ENCODE measurements at regions not wholly inside any gene's neighbourhood (a gene's known extent, or its start where the extent isn't known, plus 50 kb on each side); places are given as distances from the start of the nearest gene placed in this dataset.
"Not testable (repeated sequence)": the region's sequence is repeated elsewhere in the genome, so short reads cannot be mapped to it uniquely, and the experiment has no call there.

DNA sequence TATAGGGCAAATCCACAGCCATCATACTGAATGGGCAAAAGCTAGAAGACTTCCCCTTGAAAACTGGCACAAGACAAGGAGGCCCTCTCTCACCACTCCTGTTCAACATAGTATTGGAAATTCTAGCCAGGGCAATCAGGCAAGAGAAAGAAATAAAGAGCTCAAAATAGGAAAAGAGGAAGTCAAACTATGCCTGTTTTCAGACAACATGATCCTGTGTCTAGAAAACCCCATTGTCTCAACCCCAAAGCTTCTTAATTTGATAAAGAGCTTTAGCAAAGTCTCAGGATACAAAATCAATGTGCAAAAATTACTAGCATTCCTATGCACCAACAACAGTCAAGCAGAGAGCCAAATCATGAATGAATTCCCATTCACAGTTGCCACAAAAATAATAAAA lies 160.3 kb downstream of the CXXC4 start:
- TF ChIP-seq POLR2A (IDR thresholded peaks at IDR 0.05): no peak
- TF ChIP-seq, protein P1, sequence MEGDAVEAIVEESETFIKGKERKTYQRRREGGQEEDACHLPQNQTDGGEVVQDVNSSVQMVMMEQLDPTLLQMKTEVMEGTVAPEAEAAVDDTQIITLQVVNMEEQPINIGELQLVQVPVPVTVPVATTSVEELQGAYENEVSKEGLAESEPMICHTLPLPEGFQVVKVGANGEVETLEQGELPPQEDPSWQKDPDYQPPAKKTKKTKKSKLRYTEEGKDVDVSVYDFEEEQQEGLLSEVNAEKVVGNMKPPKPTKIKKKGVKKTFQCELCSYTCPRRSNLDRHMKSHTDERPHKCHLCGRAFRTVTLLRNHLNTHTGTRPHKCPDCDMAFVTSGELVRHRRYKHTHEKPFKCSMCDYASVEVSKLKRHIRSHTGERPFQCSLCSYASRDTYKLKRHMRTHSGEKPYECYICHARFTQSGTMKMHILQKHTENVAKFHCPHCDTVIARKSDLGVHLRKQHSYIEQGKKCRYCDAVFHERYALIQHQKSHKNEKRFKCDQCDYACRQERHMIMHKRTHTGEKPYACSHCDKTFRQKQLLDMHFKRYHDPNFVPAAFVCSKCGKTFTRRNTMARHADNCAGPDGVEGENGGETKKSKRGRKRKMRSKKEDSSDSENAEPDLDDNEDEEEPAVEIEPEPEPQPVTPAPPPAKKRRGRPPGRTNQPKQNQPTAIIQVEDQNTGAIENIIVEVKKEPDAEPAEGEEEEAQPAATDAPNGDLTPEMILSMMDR (IDR thresholded peaks at IDR 0.05): no peak
- no peak for TF ChIP-seq POLR2AphosphoS5 (IDR thresholded peaks at IDR 0.05; ENCODE audit: insufficient read depth in 1 of 2, low read depth in 1 of 2)
- Histone ChIP-seq H3K4me3 (no peak overlapping the region), H3K4me1 (no peaks in the 10 kb centered on the region), H3K27ac (no peak overlapping the region), H3K9me3 (no peaks in the 10 kb centered on the region), H3K36me3 (no peaks in the 10 kb centered on the region), H3K27me3 (no peaks in the 10 kb centered on the region)
- intact Hi-C loops (cut with DNase I): no loop called here
- DNase-seq (ENCODE audit: extremely low spot score in 2 of 2): no peak

GRCh38 chr4:104330125-104330905 lies 164.4 kb downstream of the CXXC4 start:
- intact Hi-C loops (cut with DNase I): no loop called here
- Histone ChIP-seq H3K4me3 (no peak overlapping the region), H3K27me3 (no peaks in the 10 kb centered on the region), H3K9me3 (no peaks in the 10 kb centered on the region), H3K27ac (no peak overlapping the region), H3K36me3 (no peaks in the 10 kb centered on the region), H3K4me1 (no peaks in the 10 kb centered on the region)
- TF ChIP-seq, protein P1 (IDR thresholded peaks at IDR 0.05): no peak
- TF ChIP-seq POLR2A (IDR thresholded peaks at IDR 0.05): no peak
- TF ChIP-seq POLR2AphosphoS5 (IDR thresholded peaks at IDR 0.05; ENCODE audit: insufficient read depth in 1 of 2, low read depth in 1 of 2): no peak
- no peak for DNase-seq (ENCODE audit: extremely low spot score in 2 of 2)

- H3K4me1 ChIP-seq; H3K4me3 ChIP-seq; H3K9me3 ChIP-seq; intact Hi-C loops (cut with DNase I); DNase-seq (ENCODE audit: extremely low spot score in 2 of 2); H3K27me3 ChIP-seq; H3K27ac ChIP-seq; H3K36me3 ChIP-seq: not testable (repeated sequence)
Measured at GRCh38 chr4:104326991-104327694, 167.6 kb downstream of the CXXC4 start.

DNA sequence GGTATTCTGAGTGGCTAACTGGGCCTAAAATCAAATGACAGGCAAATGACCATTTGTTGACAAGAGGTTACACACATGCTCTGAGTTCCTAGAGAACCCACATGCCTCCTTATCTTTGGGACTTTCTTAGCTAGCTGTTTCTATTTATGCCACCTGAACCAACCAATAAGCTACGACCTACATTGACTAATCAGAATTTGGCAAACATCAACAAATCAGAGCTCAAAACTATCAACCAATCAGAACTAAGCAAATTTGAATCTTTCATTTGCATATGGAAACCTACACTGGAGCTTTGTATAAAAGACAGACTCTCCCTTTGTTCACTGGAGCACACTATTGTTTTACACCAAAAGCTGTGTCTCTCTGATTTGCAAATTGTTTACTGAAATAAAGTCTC lies 192.0 kb downstream of the CXXC4 start:
- Histone ChIP-seq H3K9me3 (no peaks in the 10 kb centered on the region), H3K27ac (no peak overlapping the region), H3K4me3 (no peak overlapping the region), H3K4me1 (no peaks in the 10 kb centered on the region), H3K27me3 (no peaks in the 10 kb centered on the region), H3K36me3 (no peaks in the 10 kb centered on the region)
- intact Hi-C loops (cut with DNase I): no loop called here
- TF ChIP-seq, protein P1 (IDR thresholded peaks at IDR 0.05): no peak
- TF ChIP-seq POLR2A (IDR thresholded peaks at IDR 0.05) (no peak), POLR2AphosphoS5 (IDR thresholded peaks at IDR 0.05; ENCODE audit: insufficient read depth in 1 of 2, low read depth in 1 of 2) (no peak)
- DNase-seq (ENCODE audit: extremely low spot score in 2 of 2): no peak

GRCh38 chr4:104294811-104295210 lies 199.9 kb downstream of the CXXC4 start:
- intact Hi-C loops (cut with DNase I): no loop called here
- no peaks in the 10 kb centered on the region for H3K9me3 ChIP-seq
- H3K4me1 ChIP-seq: no peaks in the 10 kb centered on the region
- H3K4me3 ChIP-seq: no peak overlapping the region
- DNase-seq (ENCODE audit: extremely low spot score in 2 of 2): no peak
- H3K36me3 ChIP-seq: no peaks in the 10 kb centered on the region
- TF ChIP-seq POLR2A (IDR thresholded peaks at IDR 0.05): no peak
- TF ChIP-seq, protein P1 (IDR thresholded peaks at IDR 0.05): no peak
- no peak for TF ChIP-seq POLR2AphosphoS5 (IDR thresholded peaks at IDR 0.05; ENCODE audit: insufficient read depth in 1 of 2, low read depth in 1 of 2)
- no peaks in the 10 kb centered on the region for H3K27me3 ChIP-seq
- H3K27ac ChIP-seq: no peak overlapping the region
